ENCODE measurements at regions not wholly inside any gene's neighbourhood (a gene's known extent, or its start where the extent isn't known, plus 50 kb on each side); places are given as distances from the start of the nearest gene placed in this dataset.

DNA sequence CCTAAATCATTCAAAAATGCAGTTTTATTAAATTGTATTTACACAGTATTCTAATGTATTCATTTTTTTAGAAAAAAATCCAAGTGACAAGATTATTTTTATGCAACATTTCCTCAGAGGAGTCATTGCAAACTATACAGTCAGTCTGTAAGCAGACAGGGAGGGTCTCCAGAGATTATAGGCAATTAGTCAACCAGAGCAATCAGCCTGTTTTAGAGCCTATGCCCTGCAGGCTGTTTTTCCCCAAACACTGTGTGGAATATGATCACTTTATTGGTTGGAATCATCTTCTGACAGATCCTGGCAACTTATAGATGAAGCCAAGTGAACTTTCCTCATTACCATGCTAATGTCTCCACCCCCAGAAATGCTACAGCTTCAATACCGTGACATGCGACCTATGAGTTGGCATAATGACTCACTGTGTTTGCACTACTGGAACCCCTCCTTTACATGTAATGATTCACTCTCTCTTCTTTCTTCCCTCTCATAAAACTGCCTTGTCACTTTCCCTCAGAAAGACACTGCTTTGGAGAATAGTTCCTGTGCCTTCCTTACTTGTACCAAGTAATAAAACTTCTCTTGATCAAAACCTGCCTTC is 577.7 kb upstream of the FTMT start:
- H3K27ac Mint-ChIP-seq = no peak overlapping the region
- intact Hi-C loops (cut with micrococcal nuclease) = no loop called here
- Histone ChIP-seq H3K4me1 (ENCODE audit: control insufficient read depth in 2 of 2, insufficient read depth in 2 of 2, low read length in 2 of 2) (no peaks in the 10 kb centered on the region), H3K36me3 (replicated peaks in 1 of 2; ENCODE audit: control extremely low read depth in 1 of 2, control insufficient read depth in 1 of 2, extremely low read depth in 1 of 2, insufficient read depth in 2 of 2, low read length in 1 of 2) (no peaks in the 10 kb centered on the region), H4K20me1 (ENCODE audit: control insufficient read depth, insufficient read depth, low read length, poor library complexity, severe bottlenecking) (no peaks in the 10 kb centered on the region), H3K27me3 (replicated peaks in 1 of 4; ENCODE audit: control extremely low read depth in 1 of 4, control insufficient read depth in 3 of 4, insufficient read depth in 4 of 4, low read length in 3 of 4) (no peaks in the 10 kb centered on the region), H3K9me3 (ENCODE audit: control extremely low read depth in 1 of 3, control insufficient read depth in 2 of 3, insufficient read depth in 1 of 3, low read length in 2 of 3) (peaks cover 0 to 5% (median 0%) of the 10 kb centered on the region in 3 donors), H3K79me2 (ENCODE audit: control insufficient read depth, insufficient read depth, low read length) (no peaks in the 10 kb centered on the region), H3K27ac (ENCODE audit: low read length in 2 of 2) (no peak overlapping the region), H3K4me3 (ENCODE audit: control extremely low read depth in 1 of 5, extremely low read depth in 1 of 5, insufficient read depth in 1 of 5, low read depth in 2 of 5, low read length in 4 of 5) (no peak overlapping the region), H3K4me2 (replicated peaks; ENCODE audit: low read depth, low read length, poor library complexity, severe bottlenecking) (no peak overlapping the region), H2AFZ (ENCODE audit: insufficient read depth, low read depth, low read length, poor library complexity, severe bottlenecking) (no peak overlapping the region), H3K9ac (ENCODE audit: low read length) (no peak overlapping the region)
- ChIA-PET CTCF (no interaction called here), POLR2A (no interaction called here)
- peaks cover 7% of the 10 kb centered on the region for H3K9me3 Mint-ChIP-seq (ENCODE audit: insufficient read depth)
- H3K4me1 Mint-ChIP-seq = no peaks in the 10 kb centered on the region
- ATAC-seq (ENCODE audit: low read depth) (no peak), DNase-seq (no peak)
- 86% methylated on average over 2 of the region's 2 CpGs for WGBS (ENCODE audit: insufficient coverage)
- H3K4me3 Mint-ChIP-seq = no peak overlapping the region
- no peaks in the 10 kb centered on the region for H3K27me3 Mint-ChIP-seq
- TF ChIP-seq, protein P1, sequence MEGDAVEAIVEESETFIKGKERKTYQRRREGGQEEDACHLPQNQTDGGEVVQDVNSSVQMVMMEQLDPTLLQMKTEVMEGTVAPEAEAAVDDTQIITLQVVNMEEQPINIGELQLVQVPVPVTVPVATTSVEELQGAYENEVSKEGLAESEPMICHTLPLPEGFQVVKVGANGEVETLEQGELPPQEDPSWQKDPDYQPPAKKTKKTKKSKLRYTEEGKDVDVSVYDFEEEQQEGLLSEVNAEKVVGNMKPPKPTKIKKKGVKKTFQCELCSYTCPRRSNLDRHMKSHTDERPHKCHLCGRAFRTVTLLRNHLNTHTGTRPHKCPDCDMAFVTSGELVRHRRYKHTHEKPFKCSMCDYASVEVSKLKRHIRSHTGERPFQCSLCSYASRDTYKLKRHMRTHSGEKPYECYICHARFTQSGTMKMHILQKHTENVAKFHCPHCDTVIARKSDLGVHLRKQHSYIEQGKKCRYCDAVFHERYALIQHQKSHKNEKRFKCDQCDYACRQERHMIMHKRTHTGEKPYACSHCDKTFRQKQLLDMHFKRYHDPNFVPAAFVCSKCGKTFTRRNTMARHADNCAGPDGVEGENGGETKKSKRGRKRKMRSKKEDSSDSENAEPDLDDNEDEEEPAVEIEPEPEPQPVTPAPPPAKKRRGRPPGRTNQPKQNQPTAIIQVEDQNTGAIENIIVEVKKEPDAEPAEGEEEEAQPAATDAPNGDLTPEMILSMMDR (IDR thresholded peaks at IDR 0.05) = no peak
- TF ChIP-seq EZH2 (IDR thresholded peaks at IDR 0.05; ENCODE audit: borderline replicate concordance, insufficient read depth, low read depth, low read length, poor library complexity, severe bottlenecking) = no peak

DNA sequence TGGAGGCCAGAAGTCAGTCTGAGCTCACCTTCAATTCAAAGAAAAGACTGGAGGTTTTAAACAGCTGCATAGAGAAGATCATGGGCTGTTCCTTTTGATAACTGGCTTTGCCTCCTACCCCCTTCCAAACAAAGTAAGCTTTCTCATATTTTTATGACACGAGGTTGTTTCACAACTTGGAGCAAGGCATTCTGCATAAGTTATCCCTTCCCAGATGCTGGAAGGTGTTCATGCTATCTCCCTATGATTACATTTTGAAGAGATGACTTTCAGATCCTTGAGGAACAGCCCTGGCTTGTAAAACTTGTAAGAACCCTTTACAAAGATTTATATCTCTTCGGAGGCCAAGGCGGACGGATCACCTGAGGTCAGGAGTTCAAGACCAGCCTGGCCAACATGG is 571.9 kb upstream of the FTMT start:
- Mint-ChIP-seq H3K4me1 (no peaks in the 10 kb centered on the region), H3K27me3 (no peaks in the 10 kb centered on the region), H3K4me3 (no peak overlapping the region), H3K9me3 (ENCODE audit: insufficient read depth) (peaks cover 6% of the 10 kb centered on the region), H3K27ac (no peak overlapping the region)
- Histone ChIP-seq H3K4me1 (ENCODE audit: control insufficient read depth in 2 of 2, insufficient read depth in 2 of 2, low read length in 2 of 2) (no peaks in the 10 kb centered on the region), H2AFZ (ENCODE audit: insufficient read depth, low read depth, low read length, poor library complexity, severe bottlenecking) (no peak overlapping the region), H3K4me2 (replicated peaks; ENCODE audit: low read depth, low read length, poor library complexity, severe bottlenecking) (no peak overlapping the region), H3K4me3 (ENCODE audit: control extremely low read depth in 1 of 5, extremely low read depth in 1 of 5, insufficient read depth in 1 of 5, low read depth in 2 of 5, low read length in 4 of 5) (no peak overlapping the region), H3K27ac (ENCODE audit: low read length in 2 of 2) (no peak overlapping the region), H4K20me1 (ENCODE audit: control insufficient read depth, insufficient read depth, low read length, poor library complexity, severe bottlenecking) (no peaks in the 10 kb centered on the region), H3K9me3 (ENCODE audit: control extremely low read depth in 1 of 3, control insufficient read depth in 2 of 3, insufficient read depth in 1 of 3, low read length in 2 of 3) (no peaks in the 10 kb centered on the region), H3K79me2 (ENCODE audit: control insufficient read depth, insufficient read depth, low read length) (no peaks in the 10 kb centered on the region), H3K36me3 (replicated peaks in 1 of 2; ENCODE audit: control extremely low read depth in 1 of 2, control insufficient read depth in 1 of 2, extremely low read depth in 1 of 2, insufficient read depth in 2 of 2, low read length in 1 of 2) (no peaks in the 10 kb centered on the region), H3K9ac (ENCODE audit: low read length) (no peak overlapping the region), H3K27me3 (replicated peaks in 1 of 4; ENCODE audit: control extremely low read depth in 1 of 4, control insufficient read depth in 3 of 4, insufficient read depth in 4 of 4, low read length in 3 of 4) (no peaks in the 10 kb centered on the region)
- DNase-seq (no peak), ATAC-seq (ENCODE audit: low read depth) (no peak)
- ChIA-PET CTCF (no interaction called here), POLR2A (no interaction called here)
- intact Hi-C loops (cut with micrococcal nuclease) = no loop called here
- TF ChIP-seq, protein P1 (IDR thresholded peaks at IDR 0.05) = no peak
- TF ChIP-seq EZH2 (IDR thresholded peaks at IDR 0.05; ENCODE audit: borderline replicate concordance, insufficient read depth, low read depth, low read length, poor library complexity, severe bottlenecking) = no peak
- 100% methylated on average over 3 of the region's 4 CpGs for WGBS (ENCODE audit: insufficient coverage)

Data from B cell (primary cell).